Hematopoietic multipotent progenitor cell treated with erythropoietin and hydrocortisone succinate and interleukin-3 and kit ligand, for 15 days (in vitro differentiated cells): ENCODE measurements at regions not wholly inside any gene's neighbourhood (a gene's known extent, or its start where the extent isn't known, plus 50 kb on each side); places are given as distances from the start of the nearest gene placed in this dataset.
"Not testable (repeated sequence)": the region's sequence is repeated elsewhere in the genome, so short reads cannot be mapped to it uniquely, and the experiment has no call there.

ENCODE experiments used
- DNase-seq: peaks from one replicate; pipeline ENCODE4 v3.0.0-alpha.2; 2015; ENCODE audit warnings: low spot score

DNA sequence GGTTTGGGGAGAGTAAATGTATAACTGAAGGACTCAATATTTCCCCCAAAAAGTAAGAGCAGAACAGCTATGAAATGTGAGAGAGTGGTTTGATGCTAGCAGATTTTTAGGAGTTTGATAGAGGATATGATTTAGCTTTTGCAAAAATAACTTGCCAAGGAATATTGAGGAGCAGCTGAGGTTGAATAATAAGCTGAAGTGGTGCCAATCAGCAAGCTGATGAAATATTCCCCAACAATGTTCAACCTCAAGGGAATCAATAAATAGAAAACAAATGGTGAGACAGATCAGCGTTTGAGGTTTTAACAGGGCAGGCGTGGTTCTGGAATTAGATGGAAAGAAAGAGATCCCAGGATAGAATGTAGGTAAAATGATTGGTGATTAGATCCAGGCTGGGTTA, 413.4 kb upstream of the ADAMTS5 start:
- no peak for DNase-seq

DNA sequence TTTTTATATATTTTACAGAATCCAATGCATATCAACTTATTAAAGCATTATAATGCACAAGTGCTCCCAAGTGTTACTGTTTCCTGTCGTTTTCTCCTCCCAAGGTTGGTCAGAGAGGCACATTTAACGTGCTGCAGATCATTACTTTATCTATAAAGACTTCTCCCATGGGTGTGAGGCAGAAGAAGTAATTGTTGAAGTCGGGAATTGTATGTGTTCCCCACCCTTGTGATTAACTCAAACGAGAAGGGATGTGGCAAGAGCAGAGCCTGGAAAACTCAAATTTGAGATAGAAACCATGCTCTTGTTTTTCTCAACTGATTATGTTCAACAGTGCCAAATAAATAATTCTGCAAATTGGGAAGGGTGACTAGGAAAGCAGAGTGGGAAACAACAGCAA, 412.5 kb upstream of the ADAMTS5 start:
- DNase-seq: no peak

DNA sequence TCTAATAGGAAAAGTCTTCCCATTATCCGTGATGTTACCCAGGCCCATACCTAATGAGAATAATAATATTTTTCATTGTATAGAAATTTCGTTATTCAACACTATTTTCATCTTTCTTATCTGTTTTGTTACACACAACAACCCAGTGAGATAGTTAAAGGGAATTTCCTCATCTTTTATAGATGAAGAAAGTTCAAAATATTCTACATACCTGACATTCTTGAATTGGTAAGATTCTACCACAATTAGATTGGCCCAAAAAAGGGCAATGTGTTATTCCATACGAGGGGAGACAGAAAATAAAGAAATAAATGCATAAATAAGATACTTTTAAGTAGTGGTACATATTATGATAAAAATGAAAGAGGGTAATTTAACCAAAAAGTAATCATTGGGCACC, 405.5 kb upstream of the ADAMTS5 start:
- DNase-seq: no peak

DNA sequence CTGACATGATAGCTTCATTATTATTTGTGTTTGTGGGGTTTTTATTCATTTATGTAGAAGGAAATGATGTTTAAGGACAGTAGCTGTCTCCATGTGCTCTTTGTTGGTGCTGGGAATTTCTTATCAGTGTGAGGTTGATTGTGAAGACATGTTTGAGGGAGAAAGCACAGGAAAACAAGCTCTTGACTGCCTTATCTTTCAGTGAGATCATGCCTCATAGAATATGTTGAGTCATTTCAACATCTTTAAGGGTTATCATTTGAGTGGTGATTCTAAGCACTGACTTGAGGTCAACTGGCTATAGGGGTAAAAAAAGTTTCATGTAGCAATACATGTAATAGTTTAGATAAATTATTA, 405.1 kb upstream of the ADAMTS5 start:
- DNase-seq: no peak

DNA sequence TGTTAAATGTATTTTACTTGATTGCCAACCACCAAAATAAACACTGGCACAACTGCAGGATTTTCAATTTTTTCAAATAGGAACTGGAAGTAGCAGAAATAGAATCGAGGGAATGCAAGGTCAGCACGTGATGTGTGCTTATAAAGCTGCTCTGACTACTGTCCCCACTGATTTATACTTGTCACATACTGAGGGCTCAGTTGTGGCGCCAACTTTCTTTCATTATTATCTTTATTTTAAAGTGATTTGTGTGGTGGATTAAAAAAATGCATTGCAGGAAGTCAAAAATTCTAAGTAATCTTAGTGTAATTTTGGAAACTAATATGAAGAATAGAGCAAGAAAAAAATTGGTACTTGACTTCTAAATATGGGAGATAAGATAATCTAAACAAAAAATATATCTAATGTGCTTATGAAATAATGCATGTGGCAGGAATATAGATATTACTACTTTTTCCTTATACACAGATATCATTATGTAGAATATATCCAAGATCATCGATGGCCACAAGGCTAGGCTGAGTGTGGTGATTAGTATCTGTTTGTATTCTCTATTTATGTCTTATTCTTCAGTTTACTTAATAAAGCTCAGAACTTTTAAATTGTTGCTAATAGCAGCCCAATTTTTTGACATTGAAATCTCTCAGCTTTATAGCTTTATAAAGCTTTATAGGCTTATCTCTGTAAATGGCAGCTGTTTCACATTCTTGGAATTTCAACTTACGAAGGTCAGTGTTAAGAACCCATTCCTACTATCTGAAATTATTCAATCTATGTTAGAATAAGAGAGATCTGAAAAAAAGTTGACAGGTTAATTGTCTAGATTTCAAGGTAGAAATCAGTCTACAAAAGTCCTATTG, 404.5 kb upstream of the ADAMTS5 start:
- DNase-seq: no peak

DNA sequence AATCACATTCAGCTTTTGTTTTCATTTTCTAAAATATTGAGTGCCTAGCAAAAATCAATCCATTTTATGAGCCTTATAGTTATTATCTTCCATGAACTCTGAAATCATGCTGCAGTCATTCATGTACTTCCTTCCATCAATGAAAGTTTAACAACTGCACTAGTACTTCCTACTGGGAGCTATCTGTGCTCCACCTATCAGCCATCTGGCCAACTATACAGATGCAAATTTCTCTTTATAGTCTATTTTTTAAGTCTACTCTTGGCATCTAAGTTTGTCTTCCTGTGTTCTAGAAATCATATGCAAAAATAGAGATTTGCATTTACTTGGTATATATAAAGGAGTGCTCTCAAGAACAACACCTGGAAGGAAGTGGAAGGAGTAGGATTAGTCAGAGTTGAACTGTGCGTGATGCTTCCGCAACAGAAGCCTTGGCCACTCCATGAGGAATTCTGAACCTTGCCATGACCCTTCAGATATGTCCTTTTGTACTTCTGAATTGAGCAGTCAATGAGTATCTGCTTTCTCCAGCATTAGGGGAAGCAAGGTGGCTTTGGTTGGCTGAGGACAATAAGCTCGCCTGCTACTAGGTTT, 403.2 kb upstream of the ADAMTS5 start:
- DNase-seq: no peak

DNA sequence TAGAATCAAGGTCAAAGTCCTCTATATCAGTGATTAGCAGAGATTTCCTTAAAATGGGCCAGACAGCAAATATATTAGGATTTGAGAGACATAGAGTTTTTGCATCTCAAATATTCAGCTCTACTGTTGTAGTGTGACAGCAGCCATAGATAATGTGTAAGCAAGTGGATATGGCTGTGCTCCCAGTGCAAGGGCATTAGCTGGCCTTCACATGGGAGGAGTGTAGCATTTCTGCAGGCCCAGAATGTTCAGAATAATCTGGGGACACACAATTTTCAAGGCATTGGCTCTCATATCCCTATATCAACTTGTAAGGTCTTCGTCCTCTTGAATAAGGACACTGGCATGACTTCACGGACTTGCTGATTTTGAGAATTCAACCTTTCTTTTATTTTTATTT, 402.3 kb upstream of the ADAMTS5 start:
- DNase-seq: no peak

DNA sequence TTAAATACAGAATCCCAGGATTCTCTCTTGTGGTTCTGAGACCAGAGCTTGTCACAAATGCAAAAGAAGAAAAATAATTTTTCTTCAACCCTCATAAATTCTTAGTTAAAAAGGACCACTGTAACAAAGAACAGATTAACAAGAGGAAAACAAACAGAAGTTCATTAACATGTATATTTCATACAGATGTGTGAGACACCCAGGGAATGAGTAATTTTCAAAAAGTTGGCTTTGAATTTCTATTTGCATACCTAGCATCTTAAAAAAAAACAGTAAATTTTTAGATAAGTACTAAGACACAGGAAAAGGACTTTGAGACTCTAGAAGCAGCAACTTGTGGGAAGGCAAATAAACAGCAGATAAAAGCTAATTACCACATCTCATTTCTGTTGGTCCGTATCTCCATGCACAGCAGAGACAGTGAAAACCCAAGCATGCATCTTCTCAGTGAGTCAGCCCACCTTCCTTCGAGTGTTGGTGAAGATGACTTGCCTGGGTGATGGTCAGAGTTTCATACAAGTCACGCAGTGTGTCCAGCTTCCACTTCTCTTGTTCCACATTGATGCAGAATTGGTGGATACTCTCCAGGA, 399.9 kb upstream of the ADAMTS5 start:
- DNase-seq: no peak

DNA sequence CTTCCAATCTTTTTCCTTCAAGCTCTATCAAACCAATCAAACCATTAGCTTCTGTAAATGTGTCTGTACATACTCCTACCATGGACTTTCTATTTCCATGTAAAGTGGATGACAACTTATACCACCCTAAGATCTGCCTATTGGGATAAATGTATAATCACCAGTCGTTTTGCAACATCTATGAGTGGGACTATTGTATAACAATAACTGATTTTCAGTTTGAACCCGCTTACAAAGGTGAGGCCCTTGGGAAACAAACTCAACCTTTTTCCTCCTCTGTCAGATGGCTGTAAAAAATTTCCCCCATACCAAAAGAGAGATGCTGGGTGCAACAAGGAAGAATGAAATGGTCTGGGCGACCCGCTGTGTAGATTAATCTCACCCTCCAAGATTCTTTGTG, 399.1 kb upstream of the ADAMTS5 start:
- DNase-seq: no peak

DNA sequence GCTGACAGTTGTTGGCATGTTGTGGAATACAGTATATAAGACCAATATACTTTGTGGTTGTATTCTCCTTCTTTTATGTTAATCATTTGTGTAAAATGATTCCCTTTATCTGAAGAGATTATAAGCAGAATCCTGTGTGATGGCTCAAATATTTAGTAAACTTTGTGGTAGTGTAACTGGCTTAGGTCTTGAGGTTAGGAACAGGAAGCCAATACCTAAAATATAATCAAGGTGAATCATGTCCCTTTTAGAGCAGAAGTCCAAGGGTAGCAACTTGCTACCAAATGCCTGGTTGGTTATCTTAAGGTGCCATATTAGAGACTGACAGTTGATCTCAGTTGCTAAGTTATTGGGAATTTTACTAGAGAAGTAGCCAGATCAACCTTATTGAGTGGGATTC, 398.5 kb upstream of the ADAMTS5 start:
- DNase-seq: no peak

DNA sequence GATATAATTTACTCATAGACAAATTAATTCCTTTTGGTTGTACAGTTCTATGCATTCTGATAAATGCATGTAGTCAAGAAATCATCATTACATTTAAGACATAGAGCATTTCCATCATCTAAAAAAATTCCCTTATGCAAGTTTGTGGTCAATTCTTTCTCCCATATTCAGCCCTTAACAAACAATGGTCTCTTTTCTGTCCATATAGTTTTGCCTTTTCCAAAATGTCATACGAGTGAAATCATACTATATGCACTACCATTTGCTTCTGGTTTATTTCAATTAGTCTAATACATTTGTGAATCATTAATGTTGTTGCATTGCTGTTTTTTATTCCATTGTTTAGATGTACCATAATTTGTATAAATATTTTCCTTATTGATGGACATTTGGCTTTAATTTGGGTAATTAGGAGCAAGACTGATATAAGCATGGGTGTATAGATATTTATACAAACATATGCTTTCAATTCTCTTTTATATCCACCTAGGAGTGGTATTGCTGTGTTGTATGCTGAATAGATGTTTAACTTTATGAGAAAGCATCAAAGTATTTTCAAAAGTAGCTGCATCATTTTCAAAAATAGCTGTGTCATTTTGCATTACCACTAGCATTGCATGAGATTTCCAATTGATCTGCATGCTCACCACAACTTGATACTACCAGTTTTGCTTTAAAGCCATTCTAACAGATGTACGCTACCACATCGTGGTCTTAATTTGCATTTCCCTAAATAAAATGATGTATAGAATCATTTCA, 397.0 kb upstream of the ADAMTS5 start:
- no peak for DNase-seq

DNA sequence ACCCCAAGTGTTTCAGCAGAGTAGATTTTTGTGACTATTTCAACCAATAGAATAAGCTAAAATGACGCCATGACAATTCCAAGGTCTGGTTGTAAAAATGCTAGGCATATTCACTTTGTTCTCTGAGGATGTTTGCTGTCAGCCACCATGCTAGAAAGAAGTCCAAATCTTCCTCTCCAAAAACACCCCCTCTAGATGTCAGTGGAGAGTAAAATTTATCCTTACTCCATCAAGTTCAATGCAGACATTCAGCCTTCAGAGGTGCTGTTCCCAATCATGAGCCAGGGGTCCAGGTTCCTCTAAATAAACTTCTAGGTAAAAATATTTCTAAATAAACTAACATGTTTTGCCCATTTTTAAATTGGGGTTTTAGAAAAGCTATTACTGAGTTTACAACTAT, 395.4 kb upstream of the ADAMTS5 start:
- no peak for DNase-seq

DNA sequence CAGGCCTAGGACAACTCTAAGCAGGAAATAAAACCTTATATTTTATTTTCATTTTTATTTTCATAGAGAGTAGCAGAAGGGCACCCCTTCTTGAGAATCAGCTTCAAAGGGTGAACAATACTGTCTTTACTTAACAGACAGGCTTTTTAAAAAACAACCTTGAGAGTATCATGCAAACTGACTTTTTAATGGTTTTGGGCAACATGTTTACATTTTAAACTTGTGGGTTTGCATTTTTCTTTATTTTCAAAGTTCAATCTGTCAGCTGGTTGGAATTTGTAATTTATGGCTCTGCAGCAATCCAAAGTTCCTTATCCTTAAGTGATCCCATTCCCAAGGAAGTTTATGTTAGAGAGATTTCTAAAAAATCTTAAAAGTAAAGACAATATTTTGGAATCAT, 392.3 kb upstream of the ADAMTS5 start:
- DNase-seq: no peak

DNA sequence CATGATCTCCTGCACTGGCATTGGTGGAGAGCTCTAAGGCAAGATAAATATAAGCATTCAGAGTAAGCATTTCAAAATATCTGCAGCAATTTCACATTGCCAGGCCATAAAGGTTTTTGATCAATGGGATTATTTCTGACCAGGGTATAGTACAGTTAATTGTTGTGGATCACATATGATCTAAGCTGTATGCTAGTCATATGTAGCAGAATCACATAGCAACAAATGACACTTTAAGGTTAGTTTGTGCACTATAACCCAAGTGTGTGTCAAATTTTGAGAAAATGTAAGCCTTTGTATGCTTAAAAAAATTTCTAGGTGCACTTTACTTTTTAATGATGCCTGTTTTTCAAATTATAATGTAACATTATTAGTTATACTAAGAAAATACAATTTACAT, 386.0 kb upstream of the ADAMTS5 start:
- DNase-seq: no peak

DNA sequence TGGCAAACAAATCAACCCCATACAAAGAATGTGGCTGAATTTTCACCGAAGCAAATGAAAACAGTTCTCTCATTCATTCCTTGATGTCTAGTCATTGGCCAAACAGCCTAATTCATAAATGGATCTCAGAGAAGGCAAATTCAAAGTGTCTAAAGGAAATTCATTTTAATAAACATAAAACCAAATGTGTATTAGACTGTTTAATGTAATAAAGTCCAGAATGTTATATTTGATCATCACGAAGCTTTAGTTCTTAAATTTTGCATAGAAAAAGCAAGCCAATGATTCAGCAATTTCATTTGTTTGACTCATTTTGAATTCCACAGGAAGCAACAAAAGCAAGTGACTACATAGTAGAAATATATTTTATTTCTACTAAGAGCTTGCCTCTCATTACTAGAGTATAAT, 379.2 kb upstream of the ADAMTS5 start:
- DNase-seq: no peak

DNA sequence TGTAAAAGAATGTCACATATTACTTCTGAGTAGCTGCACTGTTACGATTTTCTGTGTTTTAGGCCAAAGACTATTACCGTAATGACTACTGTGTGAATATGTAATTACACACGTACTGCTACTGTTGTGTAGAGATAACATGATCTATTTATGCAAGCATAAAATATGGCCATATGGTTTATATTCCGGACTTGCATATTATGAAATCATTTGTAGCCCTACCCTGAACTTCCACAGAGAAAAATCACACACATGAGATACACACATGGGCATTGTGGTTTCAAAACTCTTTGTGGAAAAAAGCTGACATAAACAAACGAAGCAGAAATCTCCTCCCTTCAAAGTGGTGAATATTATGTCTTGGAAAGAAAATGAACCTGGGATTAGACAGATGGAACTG, 373.0 kb upstream of the ADAMTS5 start:
- DNase-seq: no peak

DNA sequence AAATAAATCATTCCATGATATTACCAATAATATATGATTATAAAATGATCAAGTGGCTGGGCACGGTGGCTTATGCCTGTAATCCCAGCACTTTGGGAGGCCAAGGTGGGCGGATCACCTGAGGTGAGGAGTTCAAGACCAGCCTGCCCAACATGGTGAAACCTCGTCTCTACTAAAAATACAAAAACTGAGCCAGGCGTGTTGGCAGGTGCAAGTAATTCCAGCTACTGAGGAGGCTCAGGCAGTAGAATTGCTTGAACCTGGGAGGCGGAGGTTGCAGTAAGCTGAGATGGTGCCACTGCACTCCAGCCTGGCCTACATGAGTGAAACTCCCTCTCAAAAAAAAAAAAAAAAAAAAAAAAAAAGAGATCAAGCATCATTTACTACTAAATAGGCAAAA, 371.1 kb upstream of the ADAMTS5 start:
- not testable (repeated sequence) for DNase-seq

DNA sequence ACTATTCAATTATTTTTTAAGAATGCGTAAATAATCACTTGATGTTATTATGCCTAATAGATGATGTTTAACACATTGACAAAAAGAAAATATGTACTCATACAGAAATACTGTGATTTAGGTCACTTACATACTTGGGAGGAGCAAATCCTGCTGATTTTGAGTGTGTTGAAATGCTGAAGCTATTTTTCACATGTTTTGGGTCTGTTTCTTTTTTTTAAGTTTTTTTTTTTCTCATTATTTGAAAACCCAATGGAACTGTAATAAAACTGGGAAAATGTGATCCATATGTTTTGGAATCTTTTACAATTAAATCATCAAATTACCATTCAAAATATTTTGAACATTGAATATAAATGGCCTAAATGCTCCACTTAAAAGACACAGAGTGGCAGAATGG, 366.2 kb upstream of the ADAMTS5 start:
- DNase-seq: no peak

DNA sequence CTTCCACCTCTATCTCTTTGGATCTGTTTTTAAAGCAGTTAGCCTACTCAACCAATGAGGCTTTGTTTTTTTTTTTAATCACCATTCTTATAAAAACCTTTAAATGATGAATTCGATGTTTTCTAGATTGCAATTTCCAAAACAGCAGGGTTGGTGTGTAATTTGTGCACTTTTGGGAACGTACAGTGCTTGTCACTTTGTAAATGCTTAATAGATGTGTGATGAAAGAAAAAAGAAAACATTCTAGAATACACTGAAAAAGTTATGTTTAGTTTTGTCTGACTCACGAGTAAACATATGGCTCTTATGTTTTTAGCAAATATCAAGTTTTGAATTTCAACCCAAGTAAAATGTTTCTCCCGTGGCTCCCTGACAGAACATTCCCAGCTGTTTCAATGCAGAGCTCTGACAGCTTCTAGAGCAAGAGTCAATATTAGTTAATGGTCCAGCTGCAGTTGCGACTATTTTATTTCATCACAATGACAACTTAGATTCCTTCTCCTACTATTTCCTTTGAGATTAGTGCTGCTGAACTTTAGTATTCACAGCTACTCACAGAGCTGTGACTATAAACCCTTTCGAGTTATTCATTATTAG, 362.5 kb upstream of the ADAMTS5 start:
- DNase-seq: no peak

DNA sequence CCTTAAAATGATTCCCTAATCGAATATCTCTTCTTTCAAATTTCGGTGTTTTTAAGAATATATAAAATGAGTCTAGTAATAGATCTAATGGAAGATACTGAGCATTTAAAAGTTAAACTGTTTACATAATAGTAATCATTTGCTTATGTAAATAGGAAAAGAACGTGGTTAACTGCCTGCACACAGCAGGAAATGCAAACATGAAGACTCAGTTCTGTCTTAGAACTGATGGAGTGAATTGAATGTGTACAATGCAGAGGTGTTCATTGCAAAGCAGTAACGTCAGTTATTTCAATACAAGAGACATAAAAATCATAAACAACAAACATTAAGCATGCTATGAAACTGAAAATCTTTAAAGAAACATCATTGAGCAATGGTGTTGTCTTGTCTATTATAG, 359.4 kb upstream of the ADAMTS5 start:
- DNase-seq: no peak

DNA sequence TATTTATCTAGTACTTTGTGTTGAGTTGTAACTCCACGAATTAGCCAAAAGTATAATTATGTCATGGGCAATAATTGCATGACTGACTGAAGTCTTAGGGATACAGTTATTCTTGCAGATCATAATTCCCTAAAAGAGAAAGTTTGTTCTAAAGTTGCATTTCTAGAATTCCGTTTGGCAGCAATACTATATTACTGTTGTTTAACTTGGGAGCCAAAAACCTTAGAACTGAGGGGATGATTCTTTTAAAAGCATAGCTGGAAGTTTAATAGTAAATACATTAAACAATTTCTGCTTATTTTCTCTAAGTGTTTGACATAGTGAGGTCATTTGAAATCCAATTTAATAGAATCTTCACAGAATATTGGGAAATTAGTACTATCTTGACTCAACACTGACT, 356.4 kb upstream of the ADAMTS5 start:
- no peak for DNase-seq

DNA sequence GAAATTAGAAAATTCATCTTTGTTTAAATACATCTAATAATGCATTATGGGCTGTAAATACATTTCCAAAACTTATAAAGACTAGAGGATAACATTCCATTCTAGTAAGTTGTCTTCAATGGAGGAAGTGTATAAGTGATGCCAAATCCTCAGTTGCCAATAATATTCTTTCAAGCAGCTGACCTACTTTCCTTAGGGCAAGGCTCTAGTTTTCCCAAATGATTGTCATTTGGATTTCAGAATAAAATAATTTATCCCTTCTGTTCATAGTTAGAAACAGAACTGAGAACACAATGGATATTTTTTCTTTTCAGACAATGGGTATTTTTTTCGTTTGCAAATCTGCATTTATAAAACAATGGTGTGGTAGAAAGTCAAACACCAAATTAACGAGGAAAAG, 354.9 kb upstream of the ADAMTS5 start:
- no peak for DNase-seq

DNA sequence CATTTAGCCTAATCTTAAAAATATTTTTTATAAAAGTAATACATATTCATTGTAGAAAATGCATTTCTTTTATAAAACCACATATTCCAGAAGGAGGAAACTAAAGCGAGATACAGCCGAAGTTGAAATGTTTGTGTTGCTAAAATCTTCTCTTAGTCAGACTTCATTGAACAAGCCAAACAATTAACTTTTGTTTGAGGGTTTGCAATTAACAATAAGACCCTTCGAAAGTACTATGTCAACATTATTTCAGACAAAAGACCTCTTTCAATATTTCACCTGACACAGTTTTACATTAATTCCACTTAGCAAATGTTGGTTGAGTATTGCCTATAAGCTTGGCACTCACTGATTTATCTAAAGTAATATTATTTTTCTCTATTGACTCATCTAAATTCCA, 354.0 kb upstream of the ADAMTS5 start:
- no peak for DNase-seq
